H1 (cell line): ENCODE measurements at regions not wholly inside any gene's neighbourhood (a gene's known extent, or its start where the extent isn't known, plus 50 kb on each side); places are given as distances from the start of the nearest gene placed in this dataset.

Source experiments
- CTCF ChIP-seq, 3 experiments: IDR thresholded peaks; 1 replicate in 2 of 3; 2 replicates in 1 of 3; pipeline versions ENCODE4 v1.5.1 to v1.6.1; 2011; ENCODE audit warnings: low read length in 3 of 3, mild to moderate bottlenecking in 3 of 3, inconsistent platforms in 2 of 3, low read depth in 1 of 3, moderate library complexity in 1 of 3; ENCODE audit not compliant: insufficient read depth in 1 of 3; ENCODE audit errors: control extremely low read depth in 1 of 3
- KDM5A ChIP-seq: fragments of 200-600 bp; IDR thresholded peaks from 2 replicates; pipeline ENCODE4 v1.7.1; 2012; ENCODE audit warnings: mild to moderate bottlenecking, low read length, inconsistent platforms, mixed read lengths
- MAX ChIP-seq: IDR thresholded peaks from 2 replicates; pipeline ENCODE4 v1.6.1; 2012; ENCODE audit warnings: inconsistent platforms
- NANOG ChIP-seq: IDR thresholded peaks from 2 replicates; pipeline ENCODE4 v1.6.1; 2011; ENCODE audit warnings: low read length, low read depth, mild to moderate bottlenecking, inconsistent platforms; ENCODE audit not compliant: insufficient read depth, poor library complexity, severe bottlenecking
- RXRA ChIP-seq: IDR thresholded peaks from 2 replicates; pipeline ENCODE4 v1.6.1; 2011; ENCODE audit warnings: low read depth, mild to moderate bottlenecking, low read length, moderate library complexity; ENCODE audit not compliant: insufficient read depth
- SRF ChIP-seq: IDR thresholded peaks from 2 replicates; pipeline ENCODE4 v1.6.1; 2011; ENCODE audit warnings: mild to moderate bottlenecking, low read depth, low read length, moderate library complexity
- TAF1 ChIP-seq: IDR thresholded peaks from 2 replicates; pipeline ENCODE4 v1.6.1; 2011; ENCODE audit warnings: mild to moderate bottlenecking, low read depth, low read length

- TF ChIP-seq TAF1 (no peak), RXRA (no peak), MAX (no peak), NANOG (no peak), KDM5A (no peak), CTCF (IDR thresholded peaks at IDR 0.05; ENCODE audit: control extremely low read depth in 1 of 3, insufficient read depth in 1 of 3, low read depth in 1 of 3, low read length in 3 of 3) (no peak), SRF (no peak)
Measured at GRCh38 chr4:54904953-54905352, 220.4 kb downstream of the KDR start (continued).
